NCI-H1092 treated with DMSO at 0.1 percent for 48 hours (cell line): ENCODE measurements at regions not wholly inside any gene's neighbourhood (a gene's known extent, or its start where the extent isn't known, plus 50 kb on each side); places are given as distances from the start of the nearest gene placed in this dataset.
"Not testable (repeated sequence)": the region's sequence is repeated elsewhere in the genome, so short reads cannot be mapped to it uniquely, and the experiment has no call there.

Source experiments
- DNase-seq: peaks from one replicate; lab custom pipeline; 2025; lab: John Stamatoyannopoulos, UW

DNA sequence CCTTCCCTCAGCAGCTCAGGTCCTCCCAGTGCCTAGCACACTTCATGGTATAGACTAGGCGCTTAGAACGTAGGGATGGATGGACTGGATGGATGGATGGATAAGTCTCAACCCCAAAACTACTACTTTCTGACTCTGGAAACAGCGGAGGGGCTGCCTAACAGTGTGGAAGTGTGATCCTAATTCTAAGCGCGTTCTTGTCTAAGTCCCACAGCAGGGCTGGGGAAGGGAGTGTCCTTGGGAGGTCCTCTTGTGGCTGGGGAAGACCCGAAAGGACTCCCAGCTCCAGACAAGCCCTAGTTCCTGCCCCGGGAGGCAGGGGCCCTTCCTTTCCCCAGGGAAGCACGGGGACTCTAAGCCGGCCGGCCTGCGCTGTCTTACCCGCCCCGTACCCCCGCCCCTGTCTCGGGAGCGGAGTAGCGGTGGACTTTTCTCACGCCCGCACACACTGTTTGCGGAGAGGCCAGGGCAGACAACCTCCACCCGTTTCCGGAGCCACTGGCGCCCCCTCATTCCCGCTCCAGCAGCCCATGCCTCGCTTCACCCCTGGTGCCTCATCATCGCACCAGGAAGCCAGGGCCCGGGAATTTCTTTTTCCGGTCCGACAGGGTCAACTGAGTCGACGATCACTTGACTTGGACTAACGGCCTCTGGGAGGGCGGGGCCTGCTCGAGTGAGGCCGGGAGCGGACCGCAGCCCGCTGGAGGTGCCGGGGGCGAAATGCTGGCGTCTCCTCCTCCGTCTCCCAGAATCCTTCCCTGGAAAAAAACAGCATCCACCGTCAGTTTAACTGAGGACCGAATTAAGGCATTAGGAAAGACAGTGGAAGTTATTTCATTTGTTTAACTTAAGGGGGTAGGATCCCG lies 133.3 kb downstream of the TBC1D2B start:
- peak; percentile 8 for DNase-seq

DNA sequence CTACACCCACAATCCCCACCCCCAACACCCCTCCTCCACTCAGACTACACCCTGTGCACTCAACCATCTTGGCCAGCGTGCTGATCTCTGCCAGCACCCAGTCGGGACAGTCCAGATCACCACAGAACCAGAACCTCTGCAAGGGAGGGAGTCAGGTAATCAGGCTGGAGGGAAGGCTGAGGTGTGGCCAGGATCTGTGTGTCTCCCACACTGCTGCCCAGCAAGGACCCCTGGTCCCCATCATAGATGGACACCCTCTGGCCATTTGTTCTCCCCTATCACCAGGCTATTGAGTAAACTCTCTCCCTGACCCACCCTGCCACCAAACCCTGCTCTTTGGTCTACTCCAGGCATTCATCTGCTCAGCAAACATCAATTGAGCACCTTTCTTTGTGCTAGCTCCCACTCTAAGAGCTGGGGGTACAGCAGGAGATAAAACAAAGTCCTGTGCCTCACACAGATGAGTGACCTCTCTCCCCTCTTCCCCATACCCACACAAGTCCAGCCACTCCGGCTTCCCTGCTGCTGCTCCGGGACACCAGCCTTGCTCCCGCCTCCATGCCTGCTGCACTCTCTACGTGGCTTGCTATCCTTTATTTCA lies 134.8 kb downstream of the TBC1D2B start:
- DNase-seq, result no peak

DNA sequence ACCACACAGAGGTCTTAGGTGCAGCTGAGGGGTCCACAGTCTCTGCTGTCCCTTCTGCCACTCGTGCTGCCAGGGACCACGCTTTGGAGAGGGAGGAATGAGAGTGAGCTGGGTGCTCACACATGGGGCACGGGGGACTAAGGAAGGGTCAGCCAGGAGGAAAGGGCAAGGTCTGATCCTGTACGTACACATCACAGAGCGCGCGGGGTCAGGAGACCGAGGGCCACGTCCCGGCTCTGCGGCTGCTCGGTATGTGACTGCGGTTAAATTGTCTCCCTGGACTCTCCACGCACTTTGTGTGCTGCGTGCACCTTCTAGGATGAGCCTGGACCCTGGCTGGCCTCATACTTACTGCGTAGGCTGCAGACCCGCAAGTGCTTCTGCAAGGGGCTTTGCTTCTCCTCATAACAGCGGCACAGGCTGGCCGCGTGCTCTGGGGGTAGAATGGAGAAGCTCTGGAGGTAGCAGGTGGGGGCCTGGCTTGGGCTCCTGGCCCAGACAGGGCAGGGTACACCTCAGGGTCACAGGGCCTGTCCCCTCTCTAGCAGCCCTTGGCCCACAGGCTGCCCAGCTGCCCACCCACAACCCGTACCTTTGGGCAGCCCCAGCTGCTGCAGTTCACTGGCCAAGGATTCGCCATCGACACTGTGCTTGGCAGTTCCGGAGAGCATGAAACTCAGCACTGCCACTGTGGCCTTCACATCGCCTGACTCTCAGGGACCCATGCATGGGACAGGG lies 136.3 kb downstream of the TBC1D2B start:
- not testable (repeated sequence) for DNase-seq

DNA sequence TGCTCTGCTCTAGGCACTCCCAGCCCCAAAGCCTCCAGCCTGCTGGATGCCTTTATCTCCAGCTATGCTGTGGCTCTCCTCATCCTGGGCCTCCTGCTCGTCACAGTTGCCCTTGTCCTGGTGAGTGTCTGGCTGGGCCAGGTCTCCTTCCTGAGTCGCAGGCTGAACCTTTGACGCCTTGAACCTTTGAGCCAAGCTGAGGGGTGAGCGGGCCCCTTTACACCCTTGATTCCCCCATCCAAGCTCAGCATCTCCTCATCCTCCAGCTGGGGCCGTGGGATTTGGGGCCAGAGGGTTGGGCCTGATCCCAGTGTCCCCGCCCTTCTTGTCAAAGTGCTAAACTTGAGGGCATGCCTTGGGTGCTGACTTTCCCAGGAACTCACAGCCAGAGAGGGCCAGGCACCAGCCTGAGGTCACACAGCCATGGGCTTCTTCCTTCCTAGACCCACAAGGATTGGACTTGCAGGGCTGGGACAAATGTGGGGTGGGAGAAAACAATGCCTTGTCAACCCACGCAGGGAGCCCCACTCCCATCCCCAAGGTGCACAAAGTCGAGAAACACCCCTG lies 137.0 kb downstream of the TBC1D2B start:
- DNase-seq, result no peak

DNA sequence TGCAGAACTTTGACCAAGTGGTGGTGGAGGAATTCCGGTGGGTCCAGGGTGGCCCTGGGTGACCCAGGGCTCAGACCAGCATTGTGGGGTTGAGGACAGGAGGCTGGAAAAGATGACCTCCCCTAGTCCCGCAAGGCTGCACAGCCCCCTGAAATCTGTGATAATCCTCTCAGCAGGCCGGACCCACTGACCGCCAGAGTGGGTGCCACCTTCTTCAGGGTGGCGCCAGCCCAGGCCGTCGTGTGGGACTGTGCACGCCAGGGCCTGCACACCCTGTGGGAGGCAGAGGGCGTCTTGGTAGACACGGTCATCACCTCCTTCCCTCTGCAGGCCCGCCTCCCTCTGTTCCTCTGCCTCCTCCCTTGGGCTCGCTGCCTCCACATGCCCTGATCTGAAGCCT lies 137.7 kb downstream of the TBC1D2B start:
- DNase-seq, result no peak

DNA sequence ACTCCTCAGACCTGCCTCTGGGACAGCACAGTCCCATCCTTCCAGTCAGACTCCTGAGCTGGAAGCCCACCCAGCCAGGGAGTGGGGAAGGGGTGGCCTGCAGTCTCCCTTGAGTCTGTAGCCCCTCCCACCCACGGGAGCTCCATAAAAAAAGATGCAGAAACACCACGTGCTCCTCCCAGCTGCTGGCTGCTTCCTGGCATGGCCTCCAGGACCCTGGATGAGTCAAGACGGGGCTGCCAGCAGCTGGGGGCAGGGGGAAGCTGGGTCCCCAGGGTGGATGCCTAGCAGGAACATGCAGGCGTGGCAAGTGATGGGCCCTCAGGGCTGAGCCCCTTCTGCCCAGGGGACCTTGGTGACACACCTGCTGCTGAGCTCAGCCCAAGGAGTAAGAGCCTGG lies 138.5 kb downstream of the TBC1D2B start:
- not testable (repeated sequence) for DNase-seq

DNA sequence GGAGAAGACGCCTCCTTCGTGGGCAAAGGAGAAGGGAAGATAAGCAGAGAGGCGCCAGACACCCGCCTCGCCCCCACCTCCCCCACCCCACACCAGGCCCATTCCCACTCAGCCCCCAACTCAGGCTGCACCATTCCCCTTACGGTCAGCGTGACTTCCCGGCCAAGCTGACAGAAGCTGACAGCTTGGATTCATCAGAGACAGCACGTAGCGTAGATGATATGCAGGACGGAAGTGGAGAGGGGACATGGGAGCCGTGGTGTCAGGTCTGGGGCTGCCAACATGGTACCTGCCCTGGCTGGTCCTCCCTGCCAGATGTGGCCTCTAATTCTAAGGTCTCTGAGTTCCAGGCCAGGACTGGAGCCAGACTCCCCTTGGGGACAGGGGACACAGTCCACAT lies 139.0 kb downstream of the TBC1D2B start:
- not testable (repeated sequence) for DNase-seq

DNA sequence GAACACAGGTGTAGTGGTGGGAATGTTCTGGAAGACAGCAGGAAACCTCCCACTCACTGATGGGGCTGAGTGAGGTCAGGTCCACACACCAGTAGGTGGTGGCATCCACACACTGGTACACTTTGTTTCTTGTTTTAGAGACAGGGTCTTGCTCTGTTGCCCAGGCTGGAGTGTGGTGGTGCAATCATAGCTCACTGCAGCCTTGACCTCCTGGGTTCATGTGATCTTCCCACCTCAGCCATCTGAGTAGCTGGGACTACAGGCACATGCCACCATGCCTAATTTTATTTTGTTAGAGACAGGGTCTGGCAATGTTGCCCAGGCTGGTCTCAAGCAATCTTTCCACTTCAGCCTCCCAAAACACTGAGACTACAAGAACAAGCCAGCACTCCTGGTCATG lies 140.9 kb downstream of the TBC1D2B start:
- not testable (repeated sequence) for DNase-seq

DNA sequence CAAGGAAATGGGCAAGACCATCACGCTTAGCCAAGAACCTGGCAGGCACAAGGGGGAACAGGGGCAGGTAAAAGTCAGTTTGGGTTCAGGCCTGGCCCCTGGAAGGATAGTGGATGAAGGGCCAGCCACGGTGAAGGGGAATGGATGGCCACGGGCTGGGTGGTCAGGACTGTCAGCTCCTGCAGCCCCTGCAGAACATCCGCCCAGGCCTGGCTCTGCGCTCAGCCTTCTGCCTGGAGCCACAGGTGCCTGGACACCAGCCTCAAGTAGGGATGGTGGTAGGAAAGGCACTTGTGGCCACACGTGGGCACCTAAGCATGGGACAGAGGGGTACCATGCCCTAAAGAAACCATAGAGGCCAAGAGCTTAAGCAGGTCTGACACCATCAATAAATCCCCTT lies 143.0 kb downstream of the TBC1D2B start:
- not testable (repeated sequence) for DNase-seq

DNA sequence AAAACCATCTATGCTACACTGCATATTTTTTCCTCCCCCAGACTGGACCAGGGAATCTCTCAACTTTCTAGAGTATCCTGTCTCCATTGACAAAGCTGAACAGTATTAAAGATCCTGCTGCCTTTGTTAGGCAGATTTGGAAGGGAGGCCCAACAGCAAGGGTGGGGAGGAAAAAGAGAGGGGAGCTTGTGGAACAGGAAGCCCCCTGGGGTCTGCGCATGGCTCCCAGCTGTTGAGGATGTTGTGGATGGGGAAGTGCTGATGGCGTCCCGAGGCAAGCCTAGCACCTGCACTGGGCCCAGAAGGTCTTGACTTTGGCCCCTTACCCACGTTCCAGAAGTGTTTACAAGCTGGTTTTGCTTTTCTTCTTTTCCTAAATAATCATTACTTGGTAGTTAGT lies 146.6 kb downstream of the TBC1D2B start:
- DNase-seq, result not testable (repeated sequence)

DNA sequence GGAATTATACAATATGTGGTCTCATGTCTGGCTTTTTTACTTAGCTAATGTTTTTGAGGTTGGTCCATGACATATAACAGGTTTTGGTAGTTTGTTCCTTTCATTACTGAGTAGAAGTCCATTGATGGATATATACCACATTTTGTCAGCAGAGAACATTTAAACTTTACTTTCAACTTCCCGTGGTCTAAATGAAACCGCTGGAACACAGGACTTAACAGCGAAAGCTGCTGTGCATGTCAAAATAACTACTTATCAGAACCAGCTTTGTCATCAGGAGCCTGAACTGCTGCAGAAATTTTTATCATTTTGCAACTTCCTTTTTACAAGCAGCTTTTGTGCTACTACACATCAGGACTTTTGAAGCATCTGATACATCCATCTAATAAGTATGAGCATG lies 147.0 kb downstream of the TBC1D2B start:
- DNase-seq, result not testable (repeated sequence)

DNA sequence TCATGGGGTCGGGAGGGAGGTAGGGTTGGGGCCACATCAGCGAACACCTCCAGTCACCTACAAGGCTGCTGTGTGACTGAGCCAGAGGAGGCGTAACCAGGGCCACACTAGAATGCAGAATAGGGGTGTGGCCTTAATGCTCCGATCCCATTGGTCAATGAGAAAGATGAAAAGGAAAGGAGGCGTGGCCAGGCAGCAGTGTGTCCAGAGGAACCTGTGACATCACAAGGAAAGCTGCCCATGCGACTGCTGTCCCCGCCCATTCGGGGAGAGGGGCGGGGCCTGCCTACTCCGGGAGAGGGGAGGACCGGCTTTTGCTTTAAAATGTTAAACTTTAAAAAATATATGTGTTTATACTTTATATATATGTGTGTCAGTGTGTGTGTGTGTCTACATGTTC lies 150.7 kb downstream of the TBC1D2B start:
- DNase-seq, result not testable (repeated sequence)

DNA sequence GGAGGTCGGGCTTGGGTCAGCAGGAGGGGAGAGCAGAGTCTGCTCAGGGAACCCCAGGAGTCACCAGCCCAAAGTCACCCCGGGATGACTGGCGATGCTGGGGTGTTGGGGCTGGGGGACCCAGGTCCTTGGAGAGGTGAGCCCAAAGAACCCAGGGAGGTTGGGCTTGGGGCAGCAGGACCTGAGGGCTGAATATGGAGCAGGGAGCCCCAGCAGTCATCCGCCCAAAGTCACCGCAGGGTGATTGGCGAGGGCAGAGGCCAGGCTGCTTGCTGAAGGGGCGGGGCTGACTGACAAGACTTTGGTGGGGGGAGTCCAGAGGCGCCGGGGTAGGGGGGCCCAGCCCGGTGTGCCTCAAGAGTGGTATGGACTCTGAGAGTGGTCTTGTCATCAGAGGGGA lies 151.2 kb downstream of the TBC1D2B start:
- DNase-seq, result not testable (repeated sequence)

DNA sequence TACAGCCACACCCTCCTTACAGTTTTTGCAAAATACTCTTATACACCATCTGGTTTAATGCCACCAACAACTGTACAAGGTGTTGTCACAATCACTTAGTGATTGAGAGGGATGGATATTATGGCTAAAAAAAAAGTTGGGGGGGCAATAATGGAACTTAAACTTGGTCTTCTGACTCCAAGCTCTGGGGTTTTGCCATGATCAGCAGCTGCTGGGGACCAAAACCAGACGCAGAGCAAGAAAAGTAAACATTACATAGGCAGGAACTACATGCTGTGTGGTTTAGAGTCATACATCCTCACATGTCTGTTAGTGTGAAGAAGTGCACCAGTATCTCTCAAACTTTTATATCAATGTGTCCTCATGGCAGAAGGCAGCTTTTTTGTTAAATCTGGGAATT lies 152.4 kb downstream of the TBC1D2B start:
- not testable (repeated sequence) for DNase-seq

DNA sequence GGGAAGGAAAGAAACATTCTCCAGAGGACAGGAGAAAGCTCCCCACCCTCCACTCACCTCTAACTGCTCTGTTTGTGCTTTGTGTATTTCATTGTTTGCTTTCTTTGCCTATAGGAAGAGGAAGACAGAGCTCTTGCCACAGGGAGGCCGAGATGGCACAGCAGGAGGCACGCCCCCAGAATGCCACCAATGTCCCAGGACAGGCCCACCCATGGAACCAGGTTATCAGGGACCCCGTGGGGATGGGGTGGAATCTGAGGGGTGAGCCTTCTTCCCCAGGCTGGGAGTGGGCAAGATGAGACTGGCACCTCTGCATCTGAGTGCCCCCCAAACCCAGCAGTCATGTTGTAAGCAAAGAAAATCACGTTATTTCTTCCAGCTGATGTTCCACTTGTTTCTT lies 155.8 kb downstream of the TBC1D2B start:
- no peak for DNase-seq

DNA sequence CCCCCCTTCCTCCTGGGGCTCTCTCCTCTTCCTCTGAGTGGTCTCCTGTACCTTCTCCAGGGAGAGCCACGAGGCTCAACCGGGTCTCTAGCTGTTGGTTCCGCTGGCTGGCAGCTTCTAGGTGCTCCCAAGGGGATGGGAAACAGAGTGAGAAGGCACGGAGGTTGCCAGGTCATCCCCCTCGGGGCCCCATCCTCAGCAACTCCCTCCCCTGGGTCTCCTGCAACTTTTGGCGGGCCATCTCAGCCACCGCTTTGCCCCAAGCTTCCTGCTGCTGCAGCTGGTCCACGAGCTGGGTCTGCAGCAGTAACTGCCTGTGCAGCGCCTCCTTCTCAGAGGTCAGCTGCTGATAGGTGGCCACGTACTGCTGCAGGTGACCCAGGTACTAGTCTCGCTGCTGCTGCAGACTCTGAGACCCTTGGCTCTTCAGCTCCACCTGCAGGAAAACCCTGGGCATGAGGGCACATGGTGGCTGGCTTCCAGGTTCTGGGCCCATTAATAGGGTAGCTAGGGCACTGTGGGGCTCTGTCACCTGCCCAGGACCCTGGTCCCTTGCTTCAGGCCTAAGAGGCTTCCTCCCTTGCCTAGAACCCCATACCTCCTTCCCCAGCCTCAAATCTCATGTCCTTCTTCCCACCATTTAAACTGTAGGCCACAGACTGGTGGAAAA lies 160.4 kb downstream of the TBC1D2B start:
- not testable (repeated sequence) for DNase-seq

DNA sequence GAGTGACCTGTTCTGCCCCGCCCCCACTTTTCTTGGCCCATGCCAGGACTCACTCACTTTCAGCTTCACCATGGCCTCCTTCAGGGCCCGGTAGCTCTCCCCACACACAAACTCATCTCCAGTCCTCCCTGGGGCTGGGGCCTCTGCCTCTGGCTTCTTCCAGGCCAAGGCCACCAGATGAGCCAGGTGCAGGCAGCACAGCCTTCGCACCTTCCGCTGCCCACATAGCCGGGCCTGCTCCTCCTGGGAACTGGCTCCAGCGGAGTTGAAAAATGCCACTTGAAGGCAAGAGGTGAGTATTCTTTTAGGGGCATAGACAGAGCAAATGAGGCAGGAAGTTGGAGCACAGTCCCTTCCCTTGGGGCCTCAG lies 161.6 kb downstream of the TBC1D2B start:
- not testable (repeated sequence) for DNase-seq

DNA sequence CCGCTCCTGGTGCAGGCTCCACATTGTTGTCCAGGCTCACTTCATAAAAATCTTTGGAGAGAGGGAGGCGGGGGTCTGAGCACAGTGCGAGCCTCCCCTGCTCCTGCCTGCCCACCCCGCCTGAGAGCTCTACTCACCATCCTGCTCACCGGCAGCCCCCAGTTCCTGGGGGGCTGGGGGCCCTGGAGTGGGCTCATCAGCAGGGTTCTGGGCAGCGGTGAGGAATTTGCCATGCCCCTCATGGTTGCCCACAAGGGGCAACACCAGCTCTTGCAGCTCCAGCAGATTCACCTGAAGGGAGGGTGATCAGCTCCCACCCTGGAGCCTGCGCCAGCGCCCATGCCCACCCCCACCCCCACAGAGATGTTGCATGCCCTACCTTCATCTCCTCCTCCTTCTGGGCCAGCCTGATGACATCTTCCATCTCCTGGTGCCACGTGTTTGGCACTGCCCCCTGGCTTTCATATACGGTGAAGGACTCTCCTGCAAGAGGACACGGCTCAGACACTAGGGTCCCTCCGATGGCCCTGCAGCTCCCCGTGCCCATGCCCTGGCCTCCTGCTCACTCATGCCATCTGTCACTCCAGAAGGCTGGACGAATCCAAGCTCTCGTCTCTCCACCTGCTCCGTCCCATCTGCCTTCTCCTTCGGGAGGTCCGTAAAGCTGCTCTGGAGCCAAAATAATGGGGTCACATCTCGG lies 162.1 kb downstream of the TBC1D2B start:
- DNase-seq, result no peak

DNA sequence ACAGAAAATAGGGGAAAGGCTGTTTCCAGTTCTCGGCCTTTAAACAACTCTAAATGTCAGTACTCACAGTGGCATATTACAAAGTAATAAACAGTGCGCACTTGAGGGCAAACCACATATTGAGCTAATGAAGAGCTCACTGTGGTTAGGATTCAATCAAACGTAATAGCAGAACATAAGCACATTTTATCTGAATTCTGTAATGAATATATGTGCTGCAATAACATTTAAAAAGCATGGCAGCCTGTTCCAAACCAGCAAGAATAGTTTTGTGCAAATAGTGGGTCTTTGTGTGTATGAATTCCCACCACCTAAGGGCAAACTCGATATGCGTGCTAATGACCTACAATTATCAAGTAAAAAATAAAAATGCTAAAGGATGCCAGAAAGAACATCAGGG lies 163.0 kb downstream of the TBC1D2B start:
- not testable (repeated sequence) for DNase-seq

DNA sequence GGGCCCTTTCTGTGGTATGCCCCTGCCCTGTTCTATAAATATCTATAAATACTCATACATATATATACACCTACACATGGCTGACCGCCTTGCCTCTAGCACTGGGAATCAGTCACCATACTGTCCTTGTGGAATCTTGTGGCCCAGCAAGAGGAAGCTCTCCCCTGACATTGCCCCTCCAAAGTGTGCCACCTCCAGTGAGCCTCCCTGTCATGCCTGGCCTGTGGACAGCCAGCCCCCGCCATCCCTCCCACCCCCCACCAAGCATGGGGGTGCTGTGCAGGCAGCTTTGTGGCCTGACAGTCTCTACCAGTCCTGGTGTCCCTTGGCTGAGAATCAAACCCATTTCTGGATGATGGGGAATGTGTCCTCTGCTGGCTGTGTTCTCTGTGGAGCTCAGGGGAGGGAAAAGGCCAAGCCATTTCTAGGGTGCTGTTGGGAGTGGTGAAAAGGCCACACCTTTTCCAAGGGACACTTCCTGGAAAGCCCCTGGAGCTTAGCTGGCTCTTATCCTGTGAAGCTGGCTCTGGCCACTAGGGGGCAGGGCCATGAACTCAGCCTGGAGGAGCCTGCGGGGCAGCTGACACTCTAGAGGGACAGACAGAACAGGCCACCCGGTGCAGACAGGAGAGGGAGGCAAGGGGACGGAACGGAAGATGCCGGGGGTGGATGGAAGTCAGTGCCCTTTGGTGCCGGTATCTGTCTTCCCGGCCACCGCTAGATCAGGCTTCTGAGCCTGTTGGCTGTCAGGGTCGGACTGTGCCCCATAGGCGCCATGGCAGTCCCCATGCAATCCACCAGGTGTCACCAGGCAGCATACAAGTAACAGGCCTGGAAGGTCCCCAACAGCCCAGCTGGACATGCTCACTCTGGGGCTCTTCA lies 167.2 kb downstream of the TBC1D2B start:
- DNase-seq, result peak; percentile 44
